Cardiac muscle cell (in vitro differentiated cells and primary cell): ENCODE measurements at regions not wholly inside any gene's neighbourhood (a gene's known extent, or its start where the extent isn't known, plus 50 kb on each side); places are given as distances from the start of the nearest gene placed in this dataset.
"Not testable (repeated sequence)": the region's sequence is repeated elsewhere in the genome, so short reads cannot be mapped to it uniquely, and the experiment has no call there.

ENCODE experiments used
- DNase-seq, 2 donors: peaks; one replicate each; pipeline versions ENCODE4 v3.0.0 to v3.0.0-alpha.2; 2010 to 2017; ENCODE audit warnings: low read depth in 1 of 2, low spot score in 1 of 2
- H3K27ac ChIP-seq: fragments of 200-600 bp; sonication (generic); 2 replicates; pipeline ENCODE4 v1.5.1; 2016
- H3K27me3 ChIP-seq: fragments of 200-600 bp; sonication (generic); 2 replicates; pipeline ENCODE4 v1.6.0; 2016; ENCODE audit warnings: control low read depth
- H3K36me3 ChIP-seq: fragments of 200-600 bp; sonication (generic); 2 replicates; pipeline ENCODE4 v1.5.1; 2016; ENCODE audit warnings: control low read depth
- H3K4me1 ChIP-seq: fragments of 200-600 bp; sonication (generic); 2 replicates; pipeline ENCODE4 v1.8.1; 2017; ENCODE audit warnings: low read depth, mild to moderate bottlenecking, mixed run types
- H3K4me3 ChIP-seq: fragments of 200-600 bp; sonication (generic); 2 replicates; pipeline ENCODE4 v1.5.1; 2016; ENCODE audit warnings: mild to moderate bottlenecking
- H3K9me3 ChIP-seq: fragments of 200-600 bp; sonication (generic); 2 replicates; pipeline ENCODE4 v1.5.1; 2017; ENCODE audit warnings: low read depth, mild to moderate bottlenecking, control low read depth
- CTCF ChIP-seq: IDR thresholded peaks from 2 replicates; pipeline ENCODE4 v1.5.1; 2012; ENCODE audit warnings: low read depth, mild to moderate bottlenecking, low read length

GRCh38 chr4:156117743-156118142 lies 164.1 kb upstream of the CTSO start:
- TF ChIP-seq CTCF, result no peak
- Histone ChIP-seq H3K27ac (no peak overlapping the region), H3K27me3 (no peaks in the 10 kb centered on the region), H3K9me3 (no peaks in the 10 kb centered on the region), H3K36me3 (no peaks in the 10 kb centered on the region), H3K4me3 (no peak overlapping the region), H3K4me1 (peaks cover 5% of the 10 kb centered on the region)
- no peak for DNase-seq

GRCh38 chr4:156116991-156117390 lies 163.3 kb upstream of the CTSO start:
- Histone ChIP-seq H3K27me3 (no peaks in the 10 kb centered on the region), H3K4me1 (peaks cover 5% of the 10 kb centered on the region), H3K36me3 (no peaks in the 10 kb centered on the region), H3K4me3 (no peak overlapping the region), H3K27ac (no peak overlapping the region), H3K9me3 (no peaks in the 10 kb centered on the region)
- TF ChIP-seq CTCF, result no peak
- no peak for DNase-seq

GRCh38 chr4:156113138-156113765 lies 159.6 kb upstream of the CTSO start:
- no peaks in the 10 kb centered on the region for H3K4me1 ChIP-seq
- H3K27me3 ChIP-seq, result no peaks in the 10 kb centered on the region
- DNase-seq, result no peak
- no peaks in the 10 kb centered on the region for H3K36me3 ChIP-seq
- no peak overlapping the region for H3K27ac ChIP-seq
- peak; percentile 18 for TF ChIP-seq CTCF
- H3K4me3 ChIP-seq, result no peak overlapping the region
- H3K9me3 ChIP-seq, result no peaks in the 10 kb centered on the region

- TF ChIP-seq CTCF, result no peak
- DNase-seq, result no peak
- Histone ChIP-seq H3K9me3 (no peaks in the 10 kb centered on the region), H3K27ac (no peak overlapping the region), H3K27me3 (no peaks in the 10 kb centered on the region), H3K4me3 (no peak overlapping the region), H3K36me3 (no peaks in the 10 kb centered on the region), H3K4me1 (no peaks in the 10 kb centered on the region)
These were observed 158.0 kb upstream of the CTSO start for GRCh38 chr4:156111686-156112085.

- H3K36me3 ChIP-seq, result no peaks in the 10 kb centered on the region
- H3K9me3 ChIP-seq, result no peaks in the 10 kb centered on the region
- no peak overlapping the region for H3K27ac ChIP-seq
- H3K4me1 ChIP-seq, result no peaks in the 10 kb centered on the region
- peak; percentile 45 for TF ChIP-seq CTCF
- no peak overlapping the region for H3K4me3 ChIP-seq
- no peaks in the 10 kb centered on the region for H3K27me3 ChIP-seq
- peak in 1 of 2 donors; percentile 78 for DNase-seq
These were observed 156.6 kb upstream of the CTSO start for GRCh38 chr4:156109943-156110900.

- not testable (repeated sequence) for H3K9me3 ChIP-seq, DNase-seq, H3K27me3 ChIP-seq, H3K4me1 ChIP-seq, H3K27ac ChIP-seq, H3K4me3 ChIP-seq, H3K36me3 ChIP-seq
These were observed 155.4 kb upstream of the CTSO start for GRCh38 chr4:156109087-156109486.
